Thoracic aorta (tissue), 2 donors: ENCODE measurements at regions not wholly inside any gene's neighbourhood (a gene's known extent, or its start where the extent isn't known, plus 50 kb on each side); places are given as distances from the start of the nearest gene placed in this dataset.

Source experiments
- ATAC-seq: fragments of 150-250 bp; one replicate; pipeline ENCODE4 v1.8.0; 2017; ENCODE audit warnings: low read depth; ENCODE audit not compliant: insufficient number of reproducible peaks, low FRiP score
- DNase-seq: peaks from one replicate; pipeline ENCODE4 v3.0.0-alpha.2; 2020; ENCODE audit warnings: low spot score
- H3K27ac ChIP-seq, 2 donors: fragments of 200-600 bp; sonication (generic); 1 replicate in 1 of 2; 2 replicates in 1 of 2; pipeline ENCODE4 v1.5.1; 2016; ENCODE audit warnings: mild to moderate bottlenecking in 2 of 2, moderate library complexity in 2 of 2
- H3K27me3 ChIP-seq: fragments of 200-600 bp; sonication (generic); replicated peaks from 2 replicates; pipeline ENCODE4 v1.6.0; 2016; ENCODE audit warnings: mild to moderate bottlenecking; ENCODE audit not compliant: insufficient read depth
- H3K36me3 ChIP-seq: fragments of 200-600 bp; sonication (generic); one replicate; pipeline ENCODE4 v1.5.1; 2016
- H3K4me1 ChIP-seq, 2 donors: fragments of 200-600 bp; sonication (generic); 1 replicate in 1 of 2; 2 replicates in 1 of 2; pipeline versions ENCODE4 v1.5.1 to v1.6.0; 2016; ENCODE audit warnings: low read depth in 2 of 2, mild to moderate bottlenecking in 1 of 2; ENCODE audit not compliant: control insufficient read depth in 1 of 2
- H3K4me3 ChIP-seq: fragments of 200-600 bp; sonication (generic); 2 replicates; pipeline ENCODE4 v1.5.1; 2016; ENCODE audit warnings: mild to moderate bottlenecking
- H3K9me3 ChIP-seq: fragments of 200-600 bp; sonication (generic); 2 replicates; pipeline ENCODE4 v1.5.1; 2016
- TF ChIP-seq, protein P1 (sequence below): fragments of 200-600 bp; sonication (generic); IDR thresholded peaks from one replicate; pipeline ENCODE4 v1.5.1; 2019; ENCODE audit warnings: antibody characterized with exemption

DNA sequence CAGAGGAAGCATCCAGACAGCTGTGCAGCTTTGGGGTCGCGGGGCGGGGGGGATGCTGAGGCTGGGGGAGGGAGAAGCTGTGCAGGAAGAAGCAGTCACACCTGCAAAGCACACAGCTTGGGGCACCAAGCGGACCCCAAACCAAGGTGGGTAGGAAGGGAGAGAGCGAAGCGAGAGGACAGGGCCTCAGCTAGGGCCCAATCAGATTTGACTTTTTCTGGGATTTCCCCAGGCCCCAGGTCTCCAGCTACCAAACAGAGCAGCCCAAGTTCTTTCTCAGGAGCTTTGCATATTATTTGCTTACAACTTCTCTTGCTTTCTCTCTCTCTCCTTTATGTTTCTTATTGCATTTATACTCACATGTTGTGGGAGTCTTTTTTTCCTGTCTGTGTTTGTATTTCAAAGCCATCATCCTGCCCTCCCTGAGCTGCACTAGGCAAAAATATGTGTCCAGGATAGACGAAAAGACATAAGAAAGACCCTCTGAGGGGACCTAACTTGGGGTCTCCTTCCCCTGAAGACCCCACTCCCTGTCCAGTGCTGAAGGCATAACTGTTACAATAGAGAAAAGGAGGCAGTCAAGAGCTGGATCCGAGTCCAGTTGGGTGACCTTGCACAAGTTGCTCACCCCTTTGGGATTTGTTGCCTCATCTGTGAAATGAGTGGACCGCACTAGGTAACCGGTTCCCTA is 50.6 kb upstream of the SMNDC1 start:
- Histone ChIP-seq H3K4me1 (peaks cover 0 to 6% of the 10 kb centered on the region in 2 donors), H3K4me3 (no peak overlapping the region), H3K27me3 (no peaks in the 10 kb centered on the region), H3K27ac (no peak overlapping the region), H3K9me3 (no peaks in the 10 kb centered on the region), H3K36me3 (no peaks in the 10 kb centered on the region)
- DNase-seq (no peak), ATAC-seq (no peak)
- TF ChIP-seq, protein P1, sequence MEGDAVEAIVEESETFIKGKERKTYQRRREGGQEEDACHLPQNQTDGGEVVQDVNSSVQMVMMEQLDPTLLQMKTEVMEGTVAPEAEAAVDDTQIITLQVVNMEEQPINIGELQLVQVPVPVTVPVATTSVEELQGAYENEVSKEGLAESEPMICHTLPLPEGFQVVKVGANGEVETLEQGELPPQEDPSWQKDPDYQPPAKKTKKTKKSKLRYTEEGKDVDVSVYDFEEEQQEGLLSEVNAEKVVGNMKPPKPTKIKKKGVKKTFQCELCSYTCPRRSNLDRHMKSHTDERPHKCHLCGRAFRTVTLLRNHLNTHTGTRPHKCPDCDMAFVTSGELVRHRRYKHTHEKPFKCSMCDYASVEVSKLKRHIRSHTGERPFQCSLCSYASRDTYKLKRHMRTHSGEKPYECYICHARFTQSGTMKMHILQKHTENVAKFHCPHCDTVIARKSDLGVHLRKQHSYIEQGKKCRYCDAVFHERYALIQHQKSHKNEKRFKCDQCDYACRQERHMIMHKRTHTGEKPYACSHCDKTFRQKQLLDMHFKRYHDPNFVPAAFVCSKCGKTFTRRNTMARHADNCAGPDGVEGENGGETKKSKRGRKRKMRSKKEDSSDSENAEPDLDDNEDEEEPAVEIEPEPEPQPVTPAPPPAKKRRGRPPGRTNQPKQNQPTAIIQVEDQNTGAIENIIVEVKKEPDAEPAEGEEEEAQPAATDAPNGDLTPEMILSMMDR, result no peak

DNA sequence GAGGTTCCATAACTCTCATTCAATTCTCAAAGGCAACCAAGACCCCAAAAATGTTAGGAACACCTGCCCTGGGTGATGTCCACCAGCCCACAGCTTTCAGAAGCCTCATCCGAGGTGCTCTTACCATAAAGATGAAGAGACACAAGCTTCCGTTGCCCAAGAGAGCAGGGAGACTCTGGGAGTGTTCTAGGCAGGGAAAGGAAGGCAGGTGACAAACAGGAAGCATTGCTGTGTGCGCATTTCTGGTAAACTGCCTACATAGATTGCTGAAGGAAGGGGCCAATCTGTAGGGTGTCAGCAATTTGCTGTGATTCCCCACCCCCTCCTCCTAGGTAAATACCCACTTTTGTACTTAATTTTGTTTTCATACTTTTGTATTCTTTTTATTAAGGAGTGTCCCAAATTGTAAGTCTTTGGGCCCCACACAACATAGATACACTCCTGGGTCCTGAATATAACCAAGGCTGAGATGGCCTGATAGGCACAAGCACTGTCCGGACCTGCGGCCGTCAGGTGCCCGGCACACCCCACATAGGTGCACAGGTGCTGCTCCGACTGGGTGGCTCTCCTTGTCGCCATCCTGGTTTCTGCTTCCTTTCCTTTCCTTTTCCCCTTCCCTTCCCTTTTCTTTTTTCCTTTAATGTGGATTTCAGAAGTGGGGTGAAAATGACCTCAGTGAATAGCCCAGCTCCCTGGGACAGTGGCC is 51.4 kb upstream of the SMNDC1 start:
- ATAC-seq (no peak), DNase-seq (no peak)
- Histone ChIP-seq H3K27ac (no peak overlapping the region), H3K9me3 (no peaks in the 10 kb centered on the region), H3K36me3 (no peaks in the 10 kb centered on the region), H3K4me3 (no peak overlapping the region), H3K4me1 (peaks cover 0 to 6% of the 10 kb centered on the region in 2 donors), H3K27me3 (no peaks in the 10 kb centered on the region)
- TF ChIP-seq, protein P1, result no peak

DNA sequence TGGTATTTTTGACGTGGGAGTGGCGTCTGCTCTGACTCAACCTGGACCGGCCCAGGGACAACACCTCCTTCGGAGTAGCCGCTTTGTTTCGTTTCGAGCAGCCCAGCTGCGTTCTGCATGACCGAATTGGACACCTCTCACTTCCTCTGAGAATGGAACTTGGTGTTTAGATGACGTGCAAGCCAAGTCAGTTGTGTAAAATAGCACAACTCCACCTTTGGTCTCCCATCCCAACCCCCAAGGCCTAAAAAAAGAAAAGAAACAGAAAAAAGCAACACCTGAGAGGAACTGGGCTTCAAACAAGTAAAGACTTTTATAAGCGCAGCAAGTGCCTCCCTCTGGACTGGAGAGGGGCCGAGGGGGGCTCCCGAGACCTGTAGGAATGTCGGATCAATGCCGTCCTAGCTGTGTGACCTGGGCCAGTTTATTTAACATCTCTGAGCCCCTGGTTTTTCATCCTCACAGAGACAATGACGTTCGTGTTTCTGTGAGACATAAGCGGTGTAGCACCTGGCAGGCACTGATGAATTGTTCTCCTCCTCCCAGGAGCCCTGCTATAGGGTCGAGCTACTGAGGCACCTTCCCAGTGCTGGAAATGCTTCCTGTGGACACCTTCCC is 52.0 kb upstream of the SMNDC1 start:
- DNase-seq (no peak), ATAC-seq (no peak)
- no peak overlapping the region for H3K27ac ChIP-seq

DNA sequence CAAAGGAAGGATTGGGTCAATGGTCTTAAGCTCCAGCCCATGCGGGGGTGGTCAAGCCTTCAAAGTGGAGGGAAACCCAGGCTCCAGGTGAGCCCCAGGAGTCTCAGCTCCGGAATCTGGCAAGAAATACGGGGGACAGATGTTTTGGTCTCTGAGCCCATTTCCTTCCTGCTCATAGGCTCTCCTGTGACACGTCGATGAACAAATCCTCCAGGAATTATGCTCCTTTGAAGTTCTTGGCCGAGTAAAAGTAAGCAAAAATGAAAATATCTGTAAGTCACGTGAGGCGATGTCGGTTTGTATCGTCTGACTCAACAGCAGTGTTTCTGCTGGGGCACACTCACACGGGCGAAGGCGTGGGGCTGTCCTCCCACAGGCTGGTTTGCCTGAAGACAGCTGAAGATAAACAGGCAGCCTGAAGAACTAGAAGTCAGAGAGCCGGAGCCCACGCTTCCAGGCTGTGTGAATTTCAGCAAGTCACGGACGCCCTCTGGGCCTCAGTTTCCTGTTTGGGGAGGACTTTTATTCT is 52.6 kb upstream of the SMNDC1 start:
- H3K4me3 ChIP-seq, result no peak overlapping the region
- no peaks in the 10 kb centered on the region for H3K27me3 ChIP-seq
- ATAC-seq (no peak), DNase-seq (no peak)
- no peak overlapping the region for H3K27ac ChIP-seq
- H3K9me3 ChIP-seq, result no peaks in the 10 kb centered on the region
- H3K4me1 ChIP-seq, result peaks cover 0 to 6% of the 10 kb centered on the region in 2 donors
- TF ChIP-seq, protein P1, result no peak
- no peaks in the 10 kb centered on the region for H3K36me3 ChIP-seq

More for the DNA sequence above, 52.0 kb upstream of the SMNDC1 start:
- H3K27me3 ChIP-seq, result no peaks in the 10 kb centered on the region
- no peak overlapping the region for H3K4me3 ChIP-seq
- no peaks in the 10 kb centered on the region for H3K36me3 ChIP-seq
- H3K9me3 ChIP-seq, result no peaks in the 10 kb centered on the region
- TF ChIP-seq, protein P1, result no peak
- peaks cover 0 to 6% of the 10 kb centered on the region in 2 donors for H3K4me1 ChIP-seq

DNA sequence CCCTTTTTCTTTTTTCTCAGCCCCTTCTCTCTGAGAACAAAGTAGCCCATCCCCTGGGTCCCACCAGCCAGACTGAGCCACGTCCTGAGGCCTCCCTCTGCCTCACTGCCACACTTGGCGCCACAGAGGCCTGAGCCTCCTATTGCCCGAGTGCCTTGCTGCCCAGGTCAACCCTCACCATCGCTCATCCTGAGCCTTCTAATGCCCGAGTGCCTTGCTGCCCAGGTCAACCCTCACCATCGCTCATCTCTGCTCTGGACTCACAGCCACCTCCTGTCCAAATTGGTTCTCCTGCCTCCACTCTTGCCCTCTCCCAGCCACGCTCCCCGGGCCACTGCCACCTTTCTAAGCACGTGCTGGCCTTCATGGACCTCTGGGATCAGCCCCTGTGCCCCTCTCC is 53.2 kb upstream of the SMNDC1 start:
- Histone ChIP-seq H3K27ac (no peak overlapping the region), H3K27me3 (no peaks in the 10 kb centered on the region), H3K4me1 (peaks cover 0 to 6% of the 10 kb centered on the region in 2 donors), H3K36me3 (no peaks in the 10 kb centered on the region), H3K4me3 (no peak overlapping the region), H3K9me3 (no peaks in the 10 kb centered on the region)
- no peak for ATAC-seq
- TF ChIP-seq, protein P1, result no peak
- DNase-seq, result no peak
